GM20000 (cell line): ENCODE measurements at regions not wholly inside any gene's neighbourhood (a gene's known extent, or its start where the extent isn't known, plus 50 kb on each side); places are given as distances from the start of the nearest gene placed in this dataset.

ENCODE experiments used
- DNase-seq: peaks from one replicate; pipeline ENCODE4 v3.0.0; 2012; ENCODE audit warnings: low spot score
- TF ChIP-seq, protein P1 (sequence below): IDR thresholded peaks from 2 replicates; pipeline ENCODE4 v1.5.1; 2012; ENCODE audit warnings: mild to moderate bottlenecking, control low read depth; ENCODE audit errors: extremely low read depth, missing control alignments

- TF ChIP-seq, protein P1, sequence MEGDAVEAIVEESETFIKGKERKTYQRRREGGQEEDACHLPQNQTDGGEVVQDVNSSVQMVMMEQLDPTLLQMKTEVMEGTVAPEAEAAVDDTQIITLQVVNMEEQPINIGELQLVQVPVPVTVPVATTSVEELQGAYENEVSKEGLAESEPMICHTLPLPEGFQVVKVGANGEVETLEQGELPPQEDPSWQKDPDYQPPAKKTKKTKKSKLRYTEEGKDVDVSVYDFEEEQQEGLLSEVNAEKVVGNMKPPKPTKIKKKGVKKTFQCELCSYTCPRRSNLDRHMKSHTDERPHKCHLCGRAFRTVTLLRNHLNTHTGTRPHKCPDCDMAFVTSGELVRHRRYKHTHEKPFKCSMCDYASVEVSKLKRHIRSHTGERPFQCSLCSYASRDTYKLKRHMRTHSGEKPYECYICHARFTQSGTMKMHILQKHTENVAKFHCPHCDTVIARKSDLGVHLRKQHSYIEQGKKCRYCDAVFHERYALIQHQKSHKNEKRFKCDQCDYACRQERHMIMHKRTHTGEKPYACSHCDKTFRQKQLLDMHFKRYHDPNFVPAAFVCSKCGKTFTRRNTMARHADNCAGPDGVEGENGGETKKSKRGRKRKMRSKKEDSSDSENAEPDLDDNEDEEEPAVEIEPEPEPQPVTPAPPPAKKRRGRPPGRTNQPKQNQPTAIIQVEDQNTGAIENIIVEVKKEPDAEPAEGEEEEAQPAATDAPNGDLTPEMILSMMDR: no peak
- no peak for DNase-seq
Observed at GRCh38 chr14:29355846-29356245, 571.8 kb downstream of the PRKD1 start.

- TF ChIP-seq, protein P1: no peak
Observed at GRCh38 chr14:29360656-29361055, 567.0 kb downstream of the PRKD1 start.

GRCh38 chr14:29370024-29370423, 557.6 kb downstream of the PRKD1 start:
- TF ChIP-seq, protein P1: no peak
- DNase-seq: no peak

More at GRCh38 chr14:29360656-29361055, 567.0 kb downstream of the PRKD1 start:
- DNase-seq: no peak

DNA sequence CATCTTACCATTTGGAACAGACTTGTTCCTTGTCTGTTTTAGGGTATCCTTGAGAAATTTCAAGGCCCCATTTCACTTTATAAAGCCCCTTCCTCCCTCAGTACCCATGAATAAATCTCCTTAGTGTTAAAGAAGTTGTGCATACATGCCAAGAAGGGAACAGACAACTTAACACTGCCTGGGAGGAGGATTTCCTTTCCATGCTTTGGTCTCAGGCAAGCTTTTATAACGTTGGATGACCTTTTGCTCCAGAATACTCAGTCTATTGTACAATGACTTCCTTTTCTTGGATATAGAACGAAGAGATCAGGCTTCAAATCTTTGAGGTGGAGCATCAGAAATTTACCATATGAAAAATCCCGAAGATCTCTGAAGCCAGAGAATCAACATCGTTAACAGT, 551.4 kb downstream of the PRKD1 start:
- DNase-seq: no peak
- TF ChIP-seq, protein P1: no peak

DNA sequence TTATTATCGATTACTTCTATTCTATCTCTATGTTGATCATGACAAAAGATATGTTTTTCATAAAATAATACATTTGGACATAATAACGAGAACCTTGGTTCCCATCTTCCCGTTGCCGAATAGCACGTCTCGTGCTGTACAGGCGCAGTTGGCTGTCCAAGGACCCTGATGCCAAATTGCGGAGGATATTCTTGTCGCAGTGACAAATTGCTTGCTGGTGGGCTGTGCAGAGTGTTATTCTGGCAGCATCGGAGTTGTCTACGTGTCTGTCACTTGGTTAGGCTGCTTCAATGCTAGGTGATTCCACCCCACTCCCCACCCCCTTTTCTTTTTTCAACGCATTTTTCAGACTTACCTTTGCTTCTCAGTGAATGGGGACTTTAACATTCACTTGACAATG, 546.8 kb downstream of the PRKD1 start:
- no peak for DNase-seq

GRCh38 chr14:29388571-29388970, 539.1 kb downstream of the PRKD1 start:
- DNase-seq: no peak
- TF ChIP-seq, protein P1: no peak

More for the DNA sequence above, 546.8 kb downstream of the PRKD1 start:
- TF ChIP-seq, protein P1: no peak

DNA sequence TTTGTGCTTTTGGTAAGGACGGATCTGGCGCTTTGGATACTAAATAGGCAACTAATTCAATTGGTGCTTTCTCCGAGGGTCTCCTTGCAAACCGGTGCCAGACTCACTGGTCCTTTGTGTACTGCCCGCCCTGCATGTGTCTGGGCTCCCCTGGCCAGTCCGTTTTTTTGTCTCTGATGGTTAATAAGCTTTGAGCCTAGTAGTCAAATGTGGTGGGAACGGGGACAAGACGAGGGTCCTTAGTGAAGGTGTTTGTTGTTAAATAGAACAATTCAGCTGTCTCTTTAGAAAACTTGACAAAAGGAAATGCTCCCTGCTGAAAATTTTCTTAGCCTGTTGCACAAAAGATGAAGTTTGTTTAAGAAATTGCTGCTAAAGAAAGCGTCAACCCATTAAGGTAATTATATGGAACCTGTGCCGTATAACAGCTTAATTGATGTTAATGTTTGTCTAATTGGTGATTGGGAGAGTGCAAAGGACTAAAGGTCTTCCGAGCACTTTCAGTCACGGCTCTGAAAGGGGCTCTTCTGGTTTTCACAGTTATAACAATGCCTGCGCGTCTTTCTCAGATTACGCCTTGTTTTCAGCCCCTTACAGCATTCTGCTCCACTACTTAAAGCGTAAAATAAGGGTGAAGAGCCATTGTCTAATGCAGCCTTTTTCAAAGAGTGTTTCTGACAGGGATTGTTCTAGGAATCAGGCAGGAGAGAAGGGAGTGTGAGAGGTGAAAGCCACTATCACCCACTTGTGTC, 537.4 kb downstream of the PRKD1 start:
- TF ChIP-seq, protein P1: no peak
- DNase-seq: no peak
